ENCODE measurements at regions not wholly inside any gene's neighbourhood (a gene's known extent, or its start where the extent isn't known, plus 50 kb on each side); places are given as distances from the start of the nearest gene placed in this dataset.

DNA sequence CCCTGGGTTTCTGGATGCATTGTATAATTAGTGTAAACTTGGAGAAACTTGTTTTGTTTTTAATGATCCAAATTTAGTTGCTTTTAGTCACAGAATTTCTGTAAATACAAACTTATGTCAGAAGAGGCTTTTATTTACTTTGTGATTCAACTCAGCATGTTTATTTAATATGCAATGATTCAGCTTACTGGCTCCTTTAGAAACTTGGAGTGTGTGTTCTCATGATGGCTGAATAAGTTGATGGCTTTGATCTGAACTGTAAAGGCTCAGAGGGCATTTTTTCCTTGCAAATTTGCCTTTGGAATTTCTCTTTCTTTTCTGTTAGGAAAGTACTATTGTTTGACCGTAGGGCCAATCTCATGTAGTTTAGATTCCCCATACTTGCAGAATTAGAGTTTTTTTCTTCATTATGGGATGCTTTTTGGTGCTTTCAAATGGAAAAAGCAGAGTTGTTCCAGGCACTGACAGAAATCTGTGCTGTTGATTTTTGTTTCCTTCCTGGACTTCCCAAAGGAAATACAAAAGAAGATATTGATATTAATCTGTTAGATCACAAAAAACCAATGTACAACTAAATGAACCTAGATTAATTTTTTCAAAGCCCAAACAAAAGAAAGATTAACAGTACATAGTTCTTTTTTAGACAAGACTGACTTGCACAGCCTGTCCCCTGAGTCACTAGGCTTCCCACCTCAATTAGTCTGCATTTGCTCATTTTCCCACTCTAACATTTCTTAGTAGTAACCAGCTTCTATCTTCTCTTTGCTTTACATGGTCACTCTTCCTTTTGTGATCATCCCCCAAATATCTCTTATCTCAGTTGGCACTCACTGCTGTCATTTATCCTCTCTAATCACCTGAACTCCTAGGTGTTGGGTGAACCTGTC is 96.8 kb upstream of the AGR3 start:
- no peak for FAIRE-seq
- Histone ChIP-seq H3K4me2 (ENCODE audit: control insufficient read depth, extremely low read depth, insufficient read depth, low read depth, low read length) (no peak overlapping the region), H3K9me3 (ENCODE audit: control insufficient read depth, low read depth, low read length) (no peaks in the 10 kb centered on the region), H3K4me1 (ENCODE audit: control insufficient read depth, extremely low read depth, insufficient read depth, low read length) (no peaks in the 10 kb centered on the region), H3K4me3 (ENCODE audit: control insufficient read depth in 2 of 3, extremely low read depth in 1 of 3, insufficient read depth in 2 of 3, low read depth in 1 of 3, low read length in 3 of 3) (no peak overlapping the region), H3K27me3 (ENCODE audit: control insufficient read depth, extremely low read depth, insufficient read depth, low read length) (no peaks in the 10 kb centered on the region), H4K20me1 (ENCODE audit: control insufficient read depth, extremely low read depth, insufficient read depth, low read length) (no peaks in the 10 kb centered on the region), H3K9me1 (ENCODE audit: control insufficient read depth, extremely low read depth, insufficient read depth, low read length) (no peaks in the 10 kb centered on the region), H3K9ac (ENCODE audit: control insufficient read depth, extremely low read depth, insufficient read depth, low read length) (no peak overlapping the region), H3K27ac (ENCODE audit: control insufficient read depth, insufficient read depth, low read length) (no peak overlapping the region), H3K79me2 (ENCODE audit: control insufficient read depth, insufficient read depth, low read length) (no peaks in the 10 kb centered on the region), H3K36me3 (ENCODE audit: control insufficient read depth in 2 of 2, extremely low read depth in 1 of 2, insufficient read depth in 2 of 2, low read length in 2 of 2) (no peaks in the 10 kb centered on the region), H2AFZ (ENCODE audit: control insufficient read depth, low read length) (no peak overlapping the region)
- dilution Hi-C loops (cut with MboI; ENCODE audit: extremely low pct_ligation_motif_present, low sequenced_read_pairs) = no loop called here
- DNase-seq (ENCODE audit: low read depth, low spot score) = no peak
- TF ChIP-seq, protein P1, sequence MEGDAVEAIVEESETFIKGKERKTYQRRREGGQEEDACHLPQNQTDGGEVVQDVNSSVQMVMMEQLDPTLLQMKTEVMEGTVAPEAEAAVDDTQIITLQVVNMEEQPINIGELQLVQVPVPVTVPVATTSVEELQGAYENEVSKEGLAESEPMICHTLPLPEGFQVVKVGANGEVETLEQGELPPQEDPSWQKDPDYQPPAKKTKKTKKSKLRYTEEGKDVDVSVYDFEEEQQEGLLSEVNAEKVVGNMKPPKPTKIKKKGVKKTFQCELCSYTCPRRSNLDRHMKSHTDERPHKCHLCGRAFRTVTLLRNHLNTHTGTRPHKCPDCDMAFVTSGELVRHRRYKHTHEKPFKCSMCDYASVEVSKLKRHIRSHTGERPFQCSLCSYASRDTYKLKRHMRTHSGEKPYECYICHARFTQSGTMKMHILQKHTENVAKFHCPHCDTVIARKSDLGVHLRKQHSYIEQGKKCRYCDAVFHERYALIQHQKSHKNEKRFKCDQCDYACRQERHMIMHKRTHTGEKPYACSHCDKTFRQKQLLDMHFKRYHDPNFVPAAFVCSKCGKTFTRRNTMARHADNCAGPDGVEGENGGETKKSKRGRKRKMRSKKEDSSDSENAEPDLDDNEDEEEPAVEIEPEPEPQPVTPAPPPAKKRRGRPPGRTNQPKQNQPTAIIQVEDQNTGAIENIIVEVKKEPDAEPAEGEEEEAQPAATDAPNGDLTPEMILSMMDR (optimal IDR thresholded peaks at IDR 0.05 in 1 of 3, IDR thresholded peaks at IDR 0.05 in 1 of 3, conservative IDR thresholded peaks at IDR 0.05 in 1 of 3; ENCODE audit: extremely low read depth in 1 of 3, insufficient read depth in 2 of 3, low read length in 3 of 3) = no peak
- no peak for TF ChIP-seq EZH2 (IDR thresholded peaks at IDR 0.05; ENCODE audit: low read length)

DNA sequence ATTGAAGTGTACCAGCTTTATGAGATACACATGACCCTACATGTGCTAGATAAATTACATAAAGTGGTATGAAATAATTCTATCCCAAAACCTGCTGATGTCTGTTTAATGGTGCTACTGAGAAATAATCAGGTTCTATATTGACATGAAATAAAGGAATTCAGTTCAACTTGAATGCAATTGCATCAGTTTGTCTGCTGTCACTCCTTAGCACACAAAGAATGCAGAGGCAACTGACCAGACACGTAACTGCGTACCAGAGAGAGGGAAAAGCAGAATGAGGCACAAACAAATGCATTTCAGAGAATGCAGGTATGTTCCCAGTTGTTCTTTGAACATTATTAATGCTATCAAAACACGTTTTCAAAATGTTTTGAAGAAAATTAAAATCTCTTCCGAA is 98.8 kb upstream of the AGR3 start:
- FAIRE-seq = no peak
- no peak overlapping the region for H2AFZ ChIP-seq (ENCODE audit: control insufficient read depth, low read length)

More for the DNA sequence above, 98.8 kb upstream of the AGR3 start:
- Histone ChIP-seq H3K4me2 (ENCODE audit: control insufficient read depth, extremely low read depth, insufficient read depth, low read depth, low read length) (no peak overlapping the region), H3K9me3 (ENCODE audit: control insufficient read depth, low read depth, low read length) (no peaks in the 10 kb centered on the region), H4K20me1 (ENCODE audit: control insufficient read depth, extremely low read depth, insufficient read depth, low read length) (no peaks in the 10 kb centered on the region), H3K27ac (ENCODE audit: control insufficient read depth, insufficient read depth, low read length) (no peak overlapping the region), H3K9ac (ENCODE audit: control insufficient read depth, extremely low read depth, insufficient read depth, low read length) (no peak overlapping the region), H3K36me3 (ENCODE audit: control insufficient read depth in 2 of 2, extremely low read depth in 1 of 2, insufficient read depth in 2 of 2, low read length in 2 of 2) (no peaks in the 10 kb centered on the region), H3K9me1 (ENCODE audit: control insufficient read depth, extremely low read depth, insufficient read depth, low read length) (no peaks in the 10 kb centered on the region), H3K4me3 (ENCODE audit: control insufficient read depth in 2 of 3, extremely low read depth in 1 of 3, insufficient read depth in 2 of 3, low read depth in 1 of 3, low read length in 3 of 3) (no peak overlapping the region), H3K79me2 (ENCODE audit: control insufficient read depth, insufficient read depth, low read length) (no peaks in the 10 kb centered on the region), H3K27me3 (ENCODE audit: control insufficient read depth, extremely low read depth, insufficient read depth, low read length) (no peaks in the 10 kb centered on the region), H3K4me1 (ENCODE audit: control insufficient read depth, extremely low read depth, insufficient read depth, low read length) (peaks cover 3% of the 10 kb centered on the region)
- dilution Hi-C loops (cut with MboI; ENCODE audit: extremely low pct_ligation_motif_present, low sequenced_read_pairs) = no loop called here
- no peak for DNase-seq (ENCODE audit: low read depth, low spot score)
- TF ChIP-seq, protein P1 (optimal IDR thresholded peaks at IDR 0.05 in 1 of 3, IDR thresholded peaks at IDR 0.05 in 1 of 3, conservative IDR thresholded peaks at IDR 0.05 in 1 of 3; ENCODE audit: extremely low read depth in 1 of 3, insufficient read depth in 2 of 3, low read length in 3 of 3) = no peak
- TF ChIP-seq EZH2 (IDR thresholded peaks at IDR 0.05; ENCODE audit: low read length) = no peak

Measured in keratinocyte (primary cell).